Fibroblast of pulmonary artery (primary cell): ENCODE measurements at regions not wholly inside any gene's neighbourhood (a gene's known extent, or its start where the extent isn't known, plus 50 kb on each side); places are given as distances from the start of the nearest gene placed in this dataset.

Experiments
- DNase-seq: peaks from one replicate; pipeline ENCODE4 v3.0.0-alpha.2; 2010; ENCODE audit warnings: low read depth
- H3K4me3 ChIP-seq: replicated peaks from 2 replicates; pipeline ENCODE4 v1.5.1; 2011; ENCODE audit warnings: low read depth, mild to moderate bottlenecking, control low read depth, low read length, moderate library complexity
- TF ChIP-seq, protein P1 (sequence below): IDR thresholded peaks from 2 replicates; pipeline ENCODE4 v1.5.1; 2011; ENCODE audit warnings: mild to moderate bottlenecking, control low read depth, low read length, inconsistent platforms; ENCODE audit errors: missing control alignments

DNA sequence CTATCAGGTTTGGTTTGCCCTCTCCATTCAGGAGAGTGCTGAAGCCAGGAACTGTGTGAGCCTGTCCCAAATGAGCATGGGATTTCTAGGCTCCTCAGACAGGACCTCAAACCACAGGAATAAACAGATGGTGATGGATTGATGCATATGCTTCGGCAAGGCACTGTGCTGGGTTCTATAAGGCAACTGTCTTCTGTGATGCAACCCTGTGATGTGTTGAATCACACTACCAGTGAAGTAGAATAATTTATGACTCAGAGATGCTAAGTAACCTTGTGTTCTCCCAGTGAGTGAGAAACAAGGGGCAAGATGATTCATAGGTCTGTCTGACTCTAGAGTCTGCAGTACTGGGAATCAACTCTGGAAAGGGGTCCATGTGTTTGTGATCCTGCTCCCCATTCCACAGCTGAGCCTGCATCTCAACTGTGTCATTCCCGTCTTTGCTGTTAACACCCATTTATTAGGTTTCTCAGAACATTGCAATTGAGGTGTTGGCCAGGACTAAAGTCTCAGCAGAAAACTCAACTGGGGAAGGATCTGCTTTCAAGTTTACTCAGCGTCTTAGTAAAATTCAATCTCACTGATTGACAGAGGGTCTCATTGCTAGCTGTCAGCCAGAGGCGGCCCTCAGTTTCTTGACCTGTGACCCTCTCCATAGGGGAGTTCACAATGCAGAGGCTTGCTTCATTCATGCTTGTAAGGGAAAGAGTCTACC lies 510.1 kb upstream of the CFAP20DC start:
- no peak overlapping the region for H3K4me3 ChIP-seq
- TF ChIP-seq, protein P1, sequence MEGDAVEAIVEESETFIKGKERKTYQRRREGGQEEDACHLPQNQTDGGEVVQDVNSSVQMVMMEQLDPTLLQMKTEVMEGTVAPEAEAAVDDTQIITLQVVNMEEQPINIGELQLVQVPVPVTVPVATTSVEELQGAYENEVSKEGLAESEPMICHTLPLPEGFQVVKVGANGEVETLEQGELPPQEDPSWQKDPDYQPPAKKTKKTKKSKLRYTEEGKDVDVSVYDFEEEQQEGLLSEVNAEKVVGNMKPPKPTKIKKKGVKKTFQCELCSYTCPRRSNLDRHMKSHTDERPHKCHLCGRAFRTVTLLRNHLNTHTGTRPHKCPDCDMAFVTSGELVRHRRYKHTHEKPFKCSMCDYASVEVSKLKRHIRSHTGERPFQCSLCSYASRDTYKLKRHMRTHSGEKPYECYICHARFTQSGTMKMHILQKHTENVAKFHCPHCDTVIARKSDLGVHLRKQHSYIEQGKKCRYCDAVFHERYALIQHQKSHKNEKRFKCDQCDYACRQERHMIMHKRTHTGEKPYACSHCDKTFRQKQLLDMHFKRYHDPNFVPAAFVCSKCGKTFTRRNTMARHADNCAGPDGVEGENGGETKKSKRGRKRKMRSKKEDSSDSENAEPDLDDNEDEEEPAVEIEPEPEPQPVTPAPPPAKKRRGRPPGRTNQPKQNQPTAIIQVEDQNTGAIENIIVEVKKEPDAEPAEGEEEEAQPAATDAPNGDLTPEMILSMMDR, result no peak
- DNase-seq, result peak; percentile 90

DNA sequence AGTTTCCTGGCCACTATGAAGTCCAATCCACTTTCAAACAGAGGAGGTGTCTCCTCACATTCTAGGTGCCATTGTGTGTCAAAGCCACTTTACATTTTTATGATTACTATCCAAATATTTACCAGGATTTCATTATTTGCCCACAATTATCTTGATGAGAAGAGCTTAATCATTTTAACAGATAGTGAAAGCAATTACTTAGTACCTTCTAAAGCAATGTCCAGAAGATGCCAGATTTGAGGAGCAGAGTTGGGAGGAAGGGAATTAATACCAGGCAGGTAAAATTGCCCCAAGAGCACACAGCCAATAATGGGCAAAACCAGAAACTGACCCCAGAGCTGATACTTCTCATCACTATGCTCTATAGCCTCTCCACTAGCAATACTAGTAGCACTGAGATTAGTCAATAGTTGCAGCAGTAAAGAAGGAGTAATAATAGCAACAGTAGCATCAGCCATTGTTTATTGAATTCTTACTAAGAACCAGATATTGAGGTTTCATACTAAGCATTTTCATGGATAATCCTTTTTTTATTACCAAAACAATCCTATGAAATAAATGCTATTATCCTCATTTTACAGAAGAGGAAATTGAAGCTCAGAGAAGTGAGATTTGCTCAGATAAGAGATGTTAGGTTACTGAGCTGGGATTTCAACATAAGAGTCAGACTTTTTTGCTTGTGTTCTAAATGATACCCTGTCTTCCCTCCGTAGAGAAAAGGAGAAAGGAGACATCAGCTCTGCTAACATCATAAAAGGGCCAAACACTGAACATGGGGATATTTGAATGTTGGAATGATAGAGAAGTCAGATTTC lies 509.3 kb upstream of the CFAP20DC start:
- no peak overlapping the region for H3K4me3 ChIP-seq
- TF ChIP-seq, protein P1, result no peak
- DNase-seq, result no peak

- peak; percentile 41 for DNase-seq
- H3K4me3 ChIP-seq, result no peak overlapping the region
- TF ChIP-seq, protein P1, result no peak
Measured at GRCh38 chr3:59555593-59556315, 505.9 kb upstream of the CFAP20DC start.

GRCh38 chr3:59553076-59553475 lies 503.3 kb upstream of the CFAP20DC start:
- TF ChIP-seq, protein P1, result no peak
- no peak overlapping the region for H3K4me3 ChIP-seq
- no peak for DNase-seq

DNA sequence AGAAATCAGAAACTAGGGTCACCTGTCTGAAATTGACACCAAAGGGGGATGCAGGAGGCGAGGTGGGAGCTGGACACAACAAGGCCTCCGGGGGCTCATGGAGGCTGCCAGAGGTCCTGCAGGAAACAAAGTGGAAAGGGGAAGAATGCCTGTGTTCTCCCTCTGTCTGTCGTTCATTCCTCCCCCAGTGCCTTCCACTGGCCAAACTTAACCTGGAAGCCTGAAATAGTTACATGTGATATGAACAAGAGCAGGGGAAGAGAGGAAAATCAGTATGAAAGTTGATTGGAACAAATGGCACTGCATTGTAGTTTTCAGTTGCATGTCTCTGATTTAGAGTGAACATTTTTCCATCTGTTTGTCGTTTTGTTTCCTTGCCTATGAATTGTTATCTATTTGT lies 502.0 kb upstream of the CFAP20DC start:
- DNase-seq, result no peak
- H3K4me3 ChIP-seq, result no peak overlapping the region
- TF ChIP-seq, protein P1, result no peak

DNA sequence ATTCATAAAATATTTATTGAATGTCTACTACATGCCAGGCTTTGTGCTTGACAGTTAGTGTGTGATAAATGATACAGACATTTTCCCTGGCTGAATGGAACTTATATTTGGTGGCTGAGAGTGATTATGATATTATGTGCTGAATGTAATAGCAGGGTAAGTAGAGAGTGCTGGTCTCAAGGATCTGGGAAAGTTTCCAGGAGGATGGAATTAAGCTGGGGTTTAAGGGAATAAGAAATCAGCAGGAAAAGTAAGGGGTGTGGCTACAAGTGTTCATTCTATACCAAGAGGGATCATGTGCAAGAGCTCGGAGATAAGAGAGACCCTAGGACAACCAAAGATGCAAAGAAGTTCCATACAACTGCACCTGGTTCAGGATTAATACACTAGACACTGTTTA lies 500.1 kb upstream of the CFAP20DC start:
- TF ChIP-seq, protein P1, result no peak
- no peak overlapping the region for H3K4me3 ChIP-seq
- DNase-seq, result no peak
